ENCODE measurements at regions not wholly inside any gene's neighbourhood (a gene's known extent, or its start where the extent isn't known, plus 50 kb on each side); places are given as distances from the start of the nearest gene placed in this dataset.
"Not testable (repeated sequence)": the region's sequence is repeated elsewhere in the genome, so short reads cannot be mapped to it uniquely, and the experiment has no call there.

DNA sequence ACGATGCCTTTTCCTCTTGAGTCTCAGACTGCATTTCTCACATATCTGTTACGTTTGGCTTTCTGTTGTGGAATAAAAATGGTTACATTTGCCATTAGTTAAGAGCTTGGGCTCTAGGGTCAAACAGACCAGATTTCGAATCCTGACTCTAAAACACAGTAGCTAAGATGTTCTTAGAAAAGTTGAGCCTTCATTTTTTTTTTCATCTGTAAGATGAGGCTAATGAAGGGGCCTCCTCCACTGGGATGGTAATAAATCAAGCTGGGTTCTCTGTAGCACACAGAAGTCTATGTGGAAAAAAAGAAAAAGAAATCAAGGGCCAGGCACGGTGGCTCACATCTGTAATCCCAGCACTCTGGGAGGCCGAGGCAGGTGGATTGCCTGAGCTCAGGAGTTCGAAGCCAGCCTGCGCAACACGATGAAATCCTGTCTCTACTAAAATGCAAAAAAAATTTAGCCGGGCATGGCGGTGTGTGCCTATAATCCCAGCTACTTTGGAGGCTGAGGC, 49.9 kb upstream of the CAPRIN1 start:
- no peak overlapping the region for H3K27ac Mint-ChIP-seq
- no peaks in the 10 kb centered on the region for H3K9me3 Mint-ChIP-seq
- peaks cover 53% of the 10 kb centered on the region for H3K27me3 Mint-ChIP-seq
- H3K4me1 Mint-ChIP-seq = peaks cover 0 to 10% (median 7%) of the 10 kb centered on the region in 4 donors
- H3K4me3 Mint-ChIP-seq = no peak overlapping the region
- Histone ChIP-seq H3K4me1 (ENCODE audit: control insufficient read depth, insufficient read depth, low read length, poor library complexity, severe bottlenecking) (peaks cover 8% of the 10 kb centered on the region), H3K9me3 (ENCODE audit: control insufficient read depth in 2 of 2, low read length in 2 of 2) (no peaks in the 10 kb centered on the region), H3K27ac (ENCODE audit: insufficient read depth, low read length, poor library complexity, severe bottlenecking) (no peak overlapping the region), H3K36me3 (ENCODE audit: control insufficient read depth, insufficient read depth, low read length) (no peaks in the 10 kb centered on the region), H3K27me3 (ENCODE audit: control insufficient read depth, insufficient read depth, low read length) (peaks cover 14% of the 10 kb centered on the region), H3K4me3 (ENCODE audit: low read depth, low read length) (no peak overlapping the region)
- no peak for DNase-seq
- no peak for ATAC-seq (ENCODE audit: low read depth in 2 of 2)
- H3K36me3 Mint-ChIP-seq = no peaks in the 10 kb centered on the region

DNA sequence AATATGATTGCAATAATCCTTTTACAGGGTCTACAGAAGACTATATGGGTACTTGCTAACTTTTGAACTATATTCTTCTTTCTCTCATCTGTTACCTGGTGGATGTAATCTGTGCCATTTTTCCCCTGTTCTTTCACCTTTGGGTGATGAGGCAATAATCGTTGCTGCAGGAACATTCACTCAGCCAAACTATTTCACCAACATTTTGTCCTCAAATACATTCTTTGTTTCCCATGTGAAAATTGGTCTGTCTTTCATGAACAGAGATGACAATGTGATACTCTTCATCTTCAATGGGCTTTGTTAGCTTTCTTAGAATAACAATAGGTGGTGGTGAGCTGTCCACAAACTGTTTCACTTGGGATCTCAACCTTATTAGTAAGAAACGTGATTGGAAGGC, 52.1 kb upstream of the CAPRIN1 start:
- H3K9me3 Mint-ChIP-seq = no peaks in the 10 kb centered on the region
- Histone ChIP-seq H3K27ac (ENCODE audit: insufficient read depth, low read length, poor library complexity, severe bottlenecking) (no peak overlapping the region), H3K4me3 (ENCODE audit: low read depth, low read length) (no peak overlapping the region), H3K9me3 (ENCODE audit: control insufficient read depth in 2 of 2, low read length in 2 of 2) (no peaks in the 10 kb centered on the region), H3K36me3 (ENCODE audit: control insufficient read depth, insufficient read depth, low read length) (no peaks in the 10 kb centered on the region), H3K4me1 (ENCODE audit: control insufficient read depth, insufficient read depth, low read length, poor library complexity, severe bottlenecking) (peaks cover 8% of the 10 kb centered on the region), H3K27me3 (ENCODE audit: control insufficient read depth, insufficient read depth, low read length) (peaks cover 11% of the 10 kb centered on the region)
- H3K27me3 Mint-ChIP-seq = peaks cover 50% of the 10 kb centered on the region
- peaks cover 0 to 10% (median 7%) of the 10 kb centered on the region in 4 donors for H3K4me1 Mint-ChIP-seq
- no peak for ATAC-seq (ENCODE audit: low read depth in 2 of 2)
- DNase-seq = no peak
- H3K27ac Mint-ChIP-seq = no peak overlapping the region
- H3K4me3 Mint-ChIP-seq = no peak overlapping the region
- no peaks in the 10 kb centered on the region for H3K36me3 Mint-ChIP-seq

DNA sequence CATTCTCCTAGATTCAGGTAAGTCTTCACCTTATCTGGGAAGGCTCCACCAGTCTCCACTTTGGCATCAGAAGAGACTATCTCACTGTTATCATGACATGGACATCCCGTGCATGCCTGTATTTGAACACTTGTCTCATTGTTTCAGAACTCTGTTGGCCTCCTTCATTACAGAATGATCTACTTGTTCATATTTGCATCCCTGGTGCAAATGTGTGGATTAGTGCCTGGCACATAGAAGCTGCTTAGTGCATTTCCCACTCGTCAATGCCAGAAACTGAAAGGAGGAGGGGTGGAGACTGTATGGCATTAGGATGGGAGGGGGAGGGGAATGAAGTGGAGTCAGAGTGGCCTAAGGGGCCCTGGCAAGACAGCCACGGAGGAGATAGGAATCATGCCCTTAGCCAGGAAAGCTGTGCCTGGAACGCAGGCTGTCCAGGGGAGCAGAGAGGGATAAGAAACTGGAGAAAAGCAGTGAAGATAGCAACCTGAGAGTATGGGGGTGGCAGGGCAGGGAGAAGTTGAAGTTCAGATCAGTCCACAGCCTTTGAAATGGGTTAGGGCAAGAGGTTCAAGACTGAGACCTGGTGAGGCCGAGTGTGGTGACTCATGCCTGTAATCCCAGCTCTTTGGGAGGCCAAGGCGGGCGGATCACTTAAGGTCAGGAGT, 53.8 kb upstream of the CAPRIN1 start:
- no peaks in the 10 kb centered on the region for H3K36me3 Mint-ChIP-seq
- H3K36me3 ChIP-seq (ENCODE audit: control insufficient read depth, insufficient read depth, low read length) = no peaks in the 10 kb centered on the region
- no peak overlapping the region for H3K27ac Mint-ChIP-seq
- H3K9me3 Mint-ChIP-seq = no peaks in the 10 kb centered on the region
- no peak for ATAC-seq (ENCODE audit: low read depth in 2 of 2)
- no peak for DNase-seq
- H3K4me1 ChIP-seq (ENCODE audit: control insufficient read depth, insufficient read depth, low read length, poor library complexity, severe bottlenecking) = peaks cover 8% of the 10 kb centered on the region
- no peak overlapping the region for H3K4me3 ChIP-seq (ENCODE audit: low read depth, low read length)
- no peak overlapping the region for H3K27ac ChIP-seq (ENCODE audit: insufficient read depth, low read length, poor library complexity, severe bottlenecking)
- H3K4me1 Mint-ChIP-seq = peaks cover 0 to 10% (median 7%) of the 10 kb centered on the region in 4 donors
- H3K27me3 ChIP-seq (ENCODE audit: control insufficient read depth, insufficient read depth, low read length) = peaks cover 9% of the 10 kb centered on the region
- peak overlapping the region in 1 of 4 donors; percentile 4 for H3K4me3 Mint-ChIP-seq
- H3K27me3 Mint-ChIP-seq = peaks cover 50% of the 10 kb centered on the region
- no peaks in the 10 kb centered on the region for H3K9me3 ChIP-seq (ENCODE audit: control insufficient read depth in 2 of 2, low read length in 2 of 2)

- H3K27ac Mint-ChIP-seq = no peak overlapping the region
- H3K36me3 Mint-ChIP-seq = no peaks in the 10 kb centered on the region
- Histone ChIP-seq H3K27me3 (ENCODE audit: control insufficient read depth, insufficient read depth, low read length) (peaks cover 5% of the 10 kb centered on the region), H3K36me3 (ENCODE audit: control insufficient read depth, insufficient read depth, low read length) (no peaks in the 10 kb centered on the region), H3K27ac (ENCODE audit: insufficient read depth, low read length, poor library complexity, severe bottlenecking) (no peak overlapping the region), H3K9me3 (ENCODE audit: control insufficient read depth in 2 of 2, low read length in 2 of 2) (no peaks in the 10 kb centered on the region), H3K4me1 (ENCODE audit: control insufficient read depth, insufficient read depth, low read length, poor library complexity, severe bottlenecking) (peaks cover 8% of the 10 kb centered on the region), H3K4me3 (ENCODE audit: low read depth, low read length) (peak overlapping the region; percentile 33)
- peak overlapping the region in 1 of 4 donors; percentile 57 for H3K4me3 Mint-ChIP-seq
- ATAC-seq (ENCODE audit: low read depth in 2 of 2) (peak; percentile 95 to 97), DNase-seq (peak; percentile 50 to 77 (median 76))
- peaks cover 46% of the 10 kb centered on the region for H3K27me3 Mint-ChIP-seq
- H3K9me3 Mint-ChIP-seq = no peaks in the 10 kb centered on the region
- H3K4me1 Mint-ChIP-seq = peaks cover 0 to 10% (median 7%) of the 10 kb centered on the region in 4 donors
Observed at GRCh38 chr11:33996498-33997454, 54.8 kb upstream of the CAPRIN1 start.

DNA sequence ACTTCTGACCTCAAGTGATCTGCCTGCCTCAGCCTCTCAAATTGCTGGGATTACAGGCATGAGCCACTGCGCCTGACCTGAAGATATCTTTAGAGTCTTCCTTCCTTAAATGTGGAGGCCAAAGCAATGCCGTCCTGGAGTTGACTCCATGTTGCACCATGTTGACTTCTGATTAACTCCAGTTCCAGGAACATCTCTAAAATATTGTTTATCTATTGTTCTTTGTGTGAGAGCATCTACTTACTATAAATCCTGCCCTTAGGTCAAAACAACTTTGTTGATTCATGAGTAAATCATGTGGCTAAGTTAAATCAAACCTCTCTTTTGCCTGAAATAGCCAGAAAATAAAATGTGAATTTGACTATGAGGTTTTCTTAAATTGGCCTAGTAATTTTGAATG, 56.6 kb upstream of the CAPRIN1 start:
- H3K4me1 Mint-ChIP-seq = peaks cover 0 to 14% (median 7%) of the 10 kb centered on the region in 4 donors
- H3K27ac Mint-ChIP-seq = no peak overlapping the region

GRCh38 chr11:33991136-33991535, 60.4 kb upstream of the CAPRIN1 start:
- Mint-ChIP-seq H3K27me3 (peaks cover 31% of the 10 kb centered on the region), H3K4me3 (peak overlapping the region in 2 of 4 donors; percentile 27 to 73)
- not testable (repeated sequence) for H3K36me3 ChIP-seq (ENCODE audit: control insufficient read depth, insufficient read depth, low read length); H3K27ac Mint-ChIP-seq; H3K4me3 ChIP-seq (ENCODE audit: low read depth, low read length); H3K4me1 ChIP-seq (ENCODE audit: control insufficient read depth, insufficient read depth, low read length, poor library complexity, severe bottlenecking); ATAC-seq (ENCODE audit: low read depth in 2 of 2); H3K27me3 ChIP-seq (ENCODE audit: control insufficient read depth, insufficient read depth, low read length); H3K9me3 ChIP-seq (ENCODE audit: control insufficient read depth in 2 of 2, low read length in 2 of 2); H3K27ac ChIP-seq (ENCODE audit: insufficient read depth, low read length, poor library complexity, severe bottlenecking); H3K9me3 Mint-ChIP-seq; H3K4me1 Mint-ChIP-seq; DNase-seq; H3K36me3 Mint-ChIP-seq

More for the DNA sequence above, 56.6 kb upstream of the CAPRIN1 start:
- Histone ChIP-seq H3K4me3 (ENCODE audit: low read depth, low read length) (no peak overlapping the region), H3K4me1 (ENCODE audit: control insufficient read depth, insufficient read depth, low read length, poor library complexity, severe bottlenecking) (peaks cover 8% of the 10 kb centered on the region), H3K36me3 (ENCODE audit: control insufficient read depth, insufficient read depth, low read length) (no peaks in the 10 kb centered on the region), H3K27ac (ENCODE audit: insufficient read depth, low read length, poor library complexity, severe bottlenecking) (no peak overlapping the region), H3K9me3 (ENCODE audit: control insufficient read depth in 2 of 2, low read length in 2 of 2) (no peaks in the 10 kb centered on the region), H3K27me3 (ENCODE audit: control insufficient read depth, insufficient read depth, low read length) (peaks cover 5% of the 10 kb centered on the region)
- Mint-ChIP-seq H3K36me3 (no peaks in the 10 kb centered on the region), H3K4me3 (no peak overlapping the region), H3K9me3 (no peaks in the 10 kb centered on the region), H3K27me3 (peaks cover 34% of the 10 kb centered on the region)
- DNase-seq (no peak), ATAC-seq (ENCODE audit: low read depth in 2 of 2) (no peak)

GRCh38 chr11:33990131-33990530, 61.4 kb upstream of the CAPRIN1 start:
- H3K27ac ChIP-seq (ENCODE audit: insufficient read depth, low read length, poor library complexity, severe bottlenecking); H3K27me3 ChIP-seq (ENCODE audit: control insufficient read depth, insufficient read depth, low read length); H3K36me3 Mint-ChIP-seq; H3K9me3 Mint-ChIP-seq; H3K4me3 ChIP-seq (ENCODE audit: low read depth, low read length); H3K36me3 ChIP-seq (ENCODE audit: control insufficient read depth, insufficient read depth, low read length); H3K4me3 Mint-ChIP-seq; H3K9me3 ChIP-seq (ENCODE audit: control insufficient read depth in 2 of 2, low read length in 2 of 2); H3K27ac Mint-ChIP-seq; H3K4me1 ChIP-seq (ENCODE audit: control insufficient read depth, insufficient read depth, low read length, poor library complexity, severe bottlenecking); H3K4me1 Mint-ChIP-seq; ATAC-seq (ENCODE audit: low read depth in 2 of 2); DNase-seq: not testable (repeated sequence)
- peaks cover 26% of the 10 kb centered on the region for H3K27me3 Mint-ChIP-seq

Data from CD4-positive, CD25-positive, alpha-beta regulatory T cell (primary cell).